ENCODE measurements at regions not wholly inside any gene's neighbourhood (a gene's known extent, or its start where the extent isn't known, plus 50 kb on each side); places are given as distances from the start of the nearest gene placed in this dataset.

- ChIA-PET CTCF (interaction anchor here (0.6 to 0.7 kb wide), 2 partner anchors 104 to 495 kb away, joined by 3 read pairs; no protein-coding TSS in a partner anchor), POLR2A (ENCODE audit: low non-redundant PET) (no interaction called here)
- DNase-seq (ENCODE audit: low spot score) = no peak
- no peak for TF ChIP-seq CTCF (conservative IDR thresholded peaks at IDR 0.05; ENCODE audit: low read depth)
- H3K27ac ChIP-seq = no peak overlapping the region
Observed at GRCh38 chr14:53884601-53885000, 72.0 kb downstream of the BMP4 start.

GRCh38 chr14:53883739-53884138 lies 72.9 kb downstream of the BMP4 start:
- POLR2A ChIA-PET (ENCODE audit: low non-redundant PET) = no interaction called here
- no peak for DNase-seq (ENCODE audit: low spot score)
- CTCF ChIA-PET = interaction anchor here (0.7 kb wide), 1 partner anchor 10 kb away, joined by 4 read pairs; no protein-coding TSS in a partner anchor
- TF ChIP-seq CTCF (conservative IDR thresholded peaks at IDR 0.05; ENCODE audit: low read depth) = no peak
- no peak overlapping the region for H3K27ac ChIP-seq

GRCh38 chr14:53882684-53883083 lies 73.9 kb downstream of the BMP4 start:
- ChIA-PET POLR2A (ENCODE audit: low non-redundant PET) (no interaction called here), CTCF (no interaction called here)
- DNase-seq (ENCODE audit: low spot score) = no peak
- H3K27ac ChIP-seq = no peak overlapping the region
- no peak for TF ChIP-seq CTCF (conservative IDR thresholded peaks at IDR 0.05; ENCODE audit: low read depth)

- H3K27ac ChIP-seq = no peak overlapping the region
- DNase-seq (ENCODE audit: low spot score) = no peak
- ChIA-PET CTCF (no interaction called here), POLR2A (ENCODE audit: low non-redundant PET) (no interaction called here)
- TF ChIP-seq CTCF (conservative IDR thresholded peaks at IDR 0.05; ENCODE audit: low read depth) = no peak
Observed at GRCh38 chr14:53881921-53882320, 74.7 kb downstream of the BMP4 start.

DNA sequence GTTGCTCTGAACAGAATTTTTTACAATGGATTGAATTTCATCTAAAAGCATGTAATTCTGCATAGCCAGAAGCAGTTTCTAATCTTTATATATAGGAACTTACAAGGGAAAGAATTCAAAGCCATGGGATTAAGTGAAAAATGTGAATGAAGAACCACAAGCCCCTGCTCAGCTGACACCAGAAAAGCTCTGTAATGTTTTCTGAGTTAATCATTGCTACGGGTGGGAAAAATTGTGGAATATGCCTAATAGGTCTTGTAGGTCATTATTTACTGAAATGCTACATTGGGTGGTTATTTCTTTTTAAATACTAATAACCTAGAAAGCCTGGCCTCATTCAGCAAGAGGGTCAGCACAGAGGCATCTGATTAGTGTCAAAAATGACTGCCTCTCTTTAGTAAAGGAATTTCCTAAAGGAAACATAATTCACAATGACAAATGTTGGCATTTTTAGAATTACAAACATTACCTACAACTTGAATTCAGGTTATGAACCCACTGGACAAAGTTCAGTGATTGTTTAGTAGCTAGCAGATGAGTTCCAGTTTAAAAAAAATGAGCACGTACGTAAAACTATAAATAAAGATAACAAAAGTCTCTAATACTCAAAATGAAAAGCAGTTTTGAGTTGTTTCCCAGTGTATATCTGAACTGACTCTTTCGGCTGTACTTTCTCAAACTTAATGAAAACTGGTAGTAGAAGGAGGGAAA lies 75.3 kb downstream of the BMP4 start:
- no peak overlapping the region for H3K27ac ChIP-seq
- no peak for TF ChIP-seq CTCF (conservative IDR thresholded peaks at IDR 0.05; ENCODE audit: low read depth)
- ChIA-PET CTCF (interaction anchor here (0.6 kb wide), 1 partner anchor 346 kb away, joined by 8 read pairs; no protein-coding TSS in a partner anchor), POLR2A (ENCODE audit: low non-redundant PET) (no interaction called here)
- no peak for DNase-seq (ENCODE audit: low spot score)

DNA sequence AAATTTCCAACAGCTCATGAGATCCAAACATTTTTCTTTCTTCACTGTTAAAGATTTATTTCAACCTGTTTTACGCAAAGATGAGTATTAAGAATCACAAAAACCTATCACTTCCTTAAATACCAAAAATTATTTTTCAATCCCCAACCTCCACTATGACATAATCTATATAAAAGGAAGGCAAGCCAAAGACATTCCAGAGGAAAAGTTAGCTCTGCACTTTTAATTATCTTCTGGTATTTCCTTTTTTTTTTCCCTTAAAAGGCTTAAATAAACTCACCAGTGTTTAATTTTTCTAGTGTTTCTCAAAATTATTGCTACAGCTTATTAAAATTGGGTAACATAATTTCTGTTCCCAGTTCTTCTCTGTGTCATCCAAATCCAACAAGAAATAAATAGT lies 75.9 kb downstream of the BMP4 start:
- POLR2A ChIA-PET (ENCODE audit: low non-redundant PET) = no interaction called here
- no peak for TF ChIP-seq CTCF (conservative IDR thresholded peaks at IDR 0.05; ENCODE audit: low read depth)
- H3K27ac ChIP-seq = no peak overlapping the region
- CTCF ChIA-PET = interaction anchor here (0.6 kb wide), 1 partner anchor 346 kb away, joined by 8 read pairs; no protein-coding TSS in a partner anchor
- no peak for DNase-seq (ENCODE audit: low spot score)
